HG03095 (cell line): ENCODE measurements at regions not wholly inside any gene's neighbourhood (a gene's known extent, or its start where the extent isn't known, plus 50 kb on each side); places are given as distances from the start of the nearest gene placed in this dataset.

ENCODE experiments used
- ATAC-seq: cut with Tn5 transposase; IDR thresholded peaks from one replicate; pipeline ENCODE4 v1.9.1; 2021; ENCODE audit warnings: moderate library complexity; ENCODE audit not compliant: unreplicated experiment

- ATAC-seq, result no peak
These were observed 79.1 kb downstream of the ZNF365 start for GRCh38 chr10:62453274-62453673.

GRCh38 chr10:62454687-62455397 is 80.7 kb downstream of the ZNF365 start:
- ATAC-seq, result no peak

- ATAC-seq, result peak; percentile 99
These were observed 82.5 kb downstream of the ZNF365 start for GRCh38 chr10:62456611-62457101.

- peak; percentile 2 for ATAC-seq
These were observed 83.0 kb downstream of the ZNF365 start for GRCh38 chr10:62457196-62457595.

- ATAC-seq, result no peak
These were observed 83.4 kb downstream of the ZNF365 start for GRCh38 chr10:62457598-62457997.

GRCh38 chr10:62459072-62459471 is 84.9 kb downstream of the ZNF365 start:
- no peak for ATAC-seq

GRCh38 chr10:62459500-62459899 is 85.3 kb downstream of the ZNF365 start:
- ATAC-seq, result no peak

- no peak for ATAC-seq
These were observed 86.2 kb downstream of the ZNF365 start for GRCh38 chr10:62460393-62460792.

GRCh38 chr10:62461120-62461519 is 87.0 kb downstream of the ZNF365 start:
- no peak for ATAC-seq

GRCh38 chr10:62462461-62462860 is 88.3 kb downstream of the ZNF365 start:
- no peak for ATAC-seq

GRCh38 chr10:62463364-62463763 is 89.2 kb downstream of the ZNF365 start:
- no peak for ATAC-seq

- ATAC-seq, result no peak
These were observed 90.1 kb downstream of the ZNF365 start for GRCh38 chr10:62464308-62464707.

- ATAC-seq, result no peak
These were observed 92.4 kb downstream of the ZNF365 start for GRCh38 chr10:62466590-62466989.

- ATAC-seq, result no peak
These were observed 93.4 kb downstream of the ZNF365 start for GRCh38 chr10:62467527-62467926.

GRCh38 chr10:62471711-62472110 is 97.5 kb downstream of the ZNF365 start:
- ATAC-seq, result no peak

- ATAC-seq, result no peak
These were observed 99.1 kb downstream of the ZNF365 start for GRCh38 chr10:62473241-62473640.

GRCh38 chr10:62475551-62475950 is 101.4 kb downstream of the ZNF365 start:
- no peak for ATAC-seq

- ATAC-seq, result no peak
These were observed 105.4 kb downstream of the ZNF365 start for GRCh38 chr10:62479523-62479922.

GRCh38 chr10:62480196-62480595 is 106.0 kb downstream of the ZNF365 start:
- ATAC-seq, result no peak

- ATAC-seq, result no peak
These were observed 108.4 kb downstream of the ZNF365 start for GRCh38 chr10:62482581-62482980.

- ATAC-seq, result no peak
These were observed 117.4 kb downstream of the ZNF365 start for GRCh38 chr10:62491597-62491996.

- peak; percentile 55 for ATAC-seq
These were observed 118.1 kb downstream of the ZNF365 start for GRCh38 chr10:62492012-62492869.
